HG03342 (cell line): ENCODE measurements at regions not wholly inside any gene's neighbourhood (a gene's known extent, or its start where the extent isn't known, plus 50 kb on each side); places are given as distances from the start of the nearest gene placed in this dataset.
"Not testable (repeated sequence)": the region's sequence is repeated elsewhere in the genome, so short reads cannot be mapped to it uniquely, and the experiment has no call there.

Experiments used
- ATAC-seq: cut with Tn5 transposase; IDR thresholded peaks from one replicate; pipeline ENCODE4 v1.9.1; 2021; ENCODE audit warnings: mild to moderate bottlenecking, moderate library complexity; ENCODE audit not compliant: unreplicated experiment

- ATAC-seq: no peak
These were observed 101.6 kb upstream of the ITPRID2 start for GRCh38 chr2:181789827-181790448.

- ATAC-seq: peak; percentile 97
These were observed 100.5 kb upstream of the ITPRID2 start for GRCh38 chr2:181790716-181791649.

- no peak for ATAC-seq
These were observed 98.6 kb upstream of the ITPRID2 start for GRCh38 chr2:181792906-181793305.

- ATAC-seq: no peak
These were observed 93.5 kb upstream of the ITPRID2 start for GRCh38 chr2:181798022-181798421.

GRCh38 chr2:181802300-181802699 lies 89.2 kb upstream of the ITPRID2 start:
- ATAC-seq: not testable (repeated sequence)

- ATAC-seq: not testable (repeated sequence)
These were observed 87.4 kb upstream of the ITPRID2 start for GRCh38 chr2:181803903-181804799.

GRCh38 chr2:181805228-181806038 lies 86.1 kb upstream of the ITPRID2 start:
- ATAC-seq: peak; percentile 56

GRCh38 chr2:181806039-181806392 lies 85.5 kb upstream of the ITPRID2 start:
- ATAC-seq: no peak

GRCh38 chr2:181807526-181807925 lies 84.0 kb upstream of the ITPRID2 start:
- ATAC-seq: no peak

GRCh38 chr2:181810823-181811695 lies 80.5 kb upstream of the ITPRID2 start:
- ATAC-seq: no peak

- ATAC-seq: no peak
These were observed 79.3 kb upstream of the ITPRID2 start for GRCh38 chr2:181812106-181812743.

GRCh38 chr2:181814057-181814491 lies 77.5 kb upstream of the ITPRID2 start:
- ATAC-seq: no peak

- ATAC-seq: no peak
These were observed 74.0 kb upstream of the ITPRID2 start for GRCh38 chr2:181817509-181817908.

- ATAC-seq: no peak
These were observed 73.4 kb upstream of the ITPRID2 start for GRCh38 chr2:181818058-181818680.

GRCh38 chr2:181818840-181819239 lies 72.7 kb upstream of the ITPRID2 start:
- no peak for ATAC-seq

- ATAC-seq: no peak
These were observed 70.5 kb upstream of the ITPRID2 start for GRCh38 chr2:181821049-181821448.

GRCh38 chr2:181822097-181822496 lies 69.4 kb upstream of the ITPRID2 start:
- no peak for ATAC-seq

GRCh38 chr2:181823405-181823804 lies 68.1 kb upstream of the ITPRID2 start:
- no peak for ATAC-seq
